GM13977 (cell line): ENCODE measurements at regions not wholly inside any gene's neighbourhood (a gene's known extent, or its start where the extent isn't known, plus 50 kb on each side); places are given as distances from the start of the nearest gene placed in this dataset.

Source experiments
- DNase-seq: peaks from one replicate; pipeline ENCODE4 v3.0.0; 2012; ENCODE audit warnings: low spot score
- in situ Hi-C: fragments of 300-500 bp; cut with MboI; formaldehyde crosslinking; loops from one replicate; pipeline ENCODE4 v1.12.0; 2022; ENCODE audit warnings: low sequenced_read_pairs, low pct_unique_long_range_greater_than_20kb, mixed read lengths, inconsistent platforms; ENCODE audit not compliant: unreplicated experiment
- TF ChIP-seq, protein P1 (sequence below): IDR thresholded peaks from 2 replicates; pipeline ENCODE4 v1.5.1; 2012; ENCODE audit warnings: mild to moderate bottlenecking, control low read depth; ENCODE audit not compliant: insufficient read depth; ENCODE audit errors: extremely low read depth, missing control alignments

DNA sequence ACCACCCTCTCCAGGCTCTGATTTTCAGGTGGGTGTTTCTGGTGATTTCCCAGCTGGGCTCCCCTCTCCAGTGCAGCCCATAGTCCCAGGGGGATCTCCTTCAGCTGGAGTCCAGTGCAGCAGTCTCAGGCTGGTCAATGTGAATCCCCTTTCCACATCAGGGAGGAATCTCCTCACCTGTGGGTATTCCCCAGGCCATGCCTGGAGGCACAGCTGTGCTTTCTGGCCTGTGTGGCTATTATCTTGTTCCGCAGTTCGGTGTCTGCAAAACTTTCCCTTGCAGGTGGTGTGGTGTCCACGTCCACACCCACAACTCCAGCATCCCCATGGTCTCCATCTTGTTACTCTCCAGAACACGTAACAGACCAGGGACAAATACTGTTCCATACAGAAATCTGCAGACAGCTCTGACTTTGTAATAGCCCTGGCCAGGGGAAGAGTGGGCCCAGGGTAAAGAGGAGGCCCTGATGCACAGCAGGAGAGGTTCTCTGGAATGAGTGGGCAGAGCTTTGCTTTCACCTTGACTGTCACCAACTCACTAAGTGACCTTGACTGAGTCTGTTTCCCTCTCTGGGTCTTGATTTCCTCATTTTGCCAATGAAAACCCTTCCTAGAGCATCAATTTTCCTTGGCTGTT is 183.2 kb downstream of the CSNK2A3 start:
- DNase-seq = no peak
- TF ChIP-seq, protein P1, sequence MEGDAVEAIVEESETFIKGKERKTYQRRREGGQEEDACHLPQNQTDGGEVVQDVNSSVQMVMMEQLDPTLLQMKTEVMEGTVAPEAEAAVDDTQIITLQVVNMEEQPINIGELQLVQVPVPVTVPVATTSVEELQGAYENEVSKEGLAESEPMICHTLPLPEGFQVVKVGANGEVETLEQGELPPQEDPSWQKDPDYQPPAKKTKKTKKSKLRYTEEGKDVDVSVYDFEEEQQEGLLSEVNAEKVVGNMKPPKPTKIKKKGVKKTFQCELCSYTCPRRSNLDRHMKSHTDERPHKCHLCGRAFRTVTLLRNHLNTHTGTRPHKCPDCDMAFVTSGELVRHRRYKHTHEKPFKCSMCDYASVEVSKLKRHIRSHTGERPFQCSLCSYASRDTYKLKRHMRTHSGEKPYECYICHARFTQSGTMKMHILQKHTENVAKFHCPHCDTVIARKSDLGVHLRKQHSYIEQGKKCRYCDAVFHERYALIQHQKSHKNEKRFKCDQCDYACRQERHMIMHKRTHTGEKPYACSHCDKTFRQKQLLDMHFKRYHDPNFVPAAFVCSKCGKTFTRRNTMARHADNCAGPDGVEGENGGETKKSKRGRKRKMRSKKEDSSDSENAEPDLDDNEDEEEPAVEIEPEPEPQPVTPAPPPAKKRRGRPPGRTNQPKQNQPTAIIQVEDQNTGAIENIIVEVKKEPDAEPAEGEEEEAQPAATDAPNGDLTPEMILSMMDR = no peak
- in situ Hi-C loops = no loop called here

DNA sequence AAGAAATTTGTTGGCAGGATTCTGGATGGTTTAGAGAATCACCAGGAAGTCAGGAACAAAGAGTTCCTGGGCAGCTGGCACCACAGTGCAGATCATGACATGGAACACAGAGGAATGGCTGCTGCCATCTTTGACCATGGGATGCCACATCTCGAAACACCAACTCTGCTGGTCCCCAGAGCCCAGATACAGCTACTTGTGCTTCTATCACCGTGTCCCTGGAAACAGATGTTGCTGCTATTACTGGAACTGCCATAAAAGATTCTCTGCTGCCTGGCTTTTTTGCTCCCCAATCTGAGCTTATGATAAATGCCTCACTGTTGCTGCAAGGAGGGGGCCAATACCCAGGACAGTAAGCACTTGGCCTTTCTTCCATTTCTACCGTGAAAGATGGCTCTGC is 185.2 kb downstream of the CSNK2A3 start:
- in situ Hi-C loops = no loop called here
- no peak for DNase-seq
- TF ChIP-seq, protein P1 = no peak

GRCh38 chr11:11164334-11164690 is 188.7 kb downstream of the CSNK2A3 start:
- no peak for DNase-seq
- TF ChIP-seq, protein P1 = no peak
- in situ Hi-C loops = no loop called here

- in situ Hi-C loops = no loop called here
- TF ChIP-seq, protein P1 = no peak
Observed at GRCh38 chr11:11163669-11164333, 189.2 kb downstream of the CSNK2A3 start.

GRCh38 chr11:11163236-11163635 is 189.8 kb downstream of the CSNK2A3 start:
- DNase-seq = no peak
- TF ChIP-seq, protein P1 = no peak
- in situ Hi-C loops = no loop called here

More at GRCh38 chr11:11163669-11164333, 189.2 kb downstream of the CSNK2A3 start:
- DNase-seq = no peak

DNA sequence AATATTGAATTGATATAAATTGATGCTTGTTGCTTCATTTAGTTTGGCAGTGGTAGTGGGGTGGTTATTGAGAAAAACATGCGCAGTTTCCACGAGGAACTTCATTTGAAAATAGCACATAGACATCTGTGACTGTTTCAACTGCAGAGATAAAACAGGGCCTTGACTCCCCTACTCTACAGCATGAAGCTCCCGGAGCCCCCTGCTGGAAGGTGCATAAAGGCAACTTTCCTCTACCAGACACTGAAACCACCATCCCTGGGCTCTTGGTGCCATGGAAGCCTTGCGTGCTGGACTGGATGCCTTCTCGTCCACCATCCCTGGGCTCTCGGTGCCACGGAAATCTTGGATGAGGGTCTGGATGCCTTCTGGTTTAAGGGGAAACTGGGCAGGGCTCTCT is 195.9 kb downstream of the CSNK2A3 start:
- TF ChIP-seq, protein P1 = no peak
- in situ Hi-C loops = no loop called here
- peak; percentile 30 for DNase-seq
